SU-DHL-6 (cell line): ENCODE measurements at regions not wholly inside any gene's neighbourhood (a gene's known extent, or its start where the extent isn't known, plus 50 kb on each side); places are given as distances from the start of the nearest gene placed in this dataset.

Source experiments
- H2AFZ ChIP-seq: fragments of 200-600 bp; sonication (generic); 2 replicates; pipeline ENCODE4 v1.6.1; 2014; ENCODE audit warnings: low read depth, mild to moderate bottlenecking, moderate library complexity, mixed read lengths, antibody characterized with exemption, low read length; ENCODE audit not compliant: severe bottlenecking
- H3F3A ChIP-seq: fragments of 200-600 bp; shearing (Covaris generic); 2 replicates; pipeline ENCODE4 v1.6.0; 2016; ENCODE audit warnings: antibody characterized with exemption, mild to moderate bottlenecking; ENCODE audit not compliant: insufficient read depth
- H3K27ac ChIP-seq: fragments of 200-600 bp; sonication (generic); 2 replicates; pipeline ENCODE4 v1.5.1; 2016; ENCODE audit warnings: low read depth, mild to moderate bottlenecking, low read length, moderate library complexity, mixed read lengths
- H3K27me3 ChIP-seq: fragments of 200-600 bp; sonication (generic), shearing (Covaris generic); 2 replicates; pipeline ENCODE4 v1.6.0; 2014; ENCODE audit warnings: mild to moderate bottlenecking, low read length
- H3K36me3 ChIP-seq: fragments of 200-600 bp; sonication (generic); 2 replicates; pipeline ENCODE4 v1.6.1; 2014; ENCODE audit warnings: mild to moderate bottlenecking, low read length, mixed read lengths
- H3K4me2 ChIP-seq: fragments of 300-600, 200-600 bp; shearing (Covaris generic), sonication (generic); 2 replicates; pipeline ENCODE4 v1.6.0; 2014; ENCODE audit warnings: low read length, low read depth, mild to moderate bottlenecking; ENCODE audit not compliant: poor library complexity, severe bottlenecking
- H3K4me3 ChIP-seq: fragments of 200-600 bp; sonication (generic); 2 replicates; pipeline ENCODE4 v1.5.1; 2014; ENCODE audit warnings: antibody characterized with exemption, low read length, mild to moderate bottlenecking, mixed read lengths; ENCODE audit not compliant: insufficient read depth, poor library complexity, severe bottlenecking
- H3K79me2 ChIP-seq: fragments of 200-600 bp; sonication (generic); 2 replicates; pipeline ENCODE4 v1.6.1; 2014; ENCODE audit warnings: mild to moderate bottlenecking, low read length, moderate library complexity; ENCODE audit not compliant: insufficient read depth
- H3K9ac ChIP-seq: fragments of 200-600 bp; sonication (generic); 2 replicates; pipeline ENCODE4 v1.7.0; 2014; ENCODE audit warnings: mild to moderate bottlenecking, low read length
- H3K9me2 ChIP-seq: fragments of 200-600 bp; sonication (generic); replicated peaks from 2 replicates; pipeline ENCODE4 v1.6.1; 2014; ENCODE audit warnings: low read length; ENCODE audit not compliant: insufficient read depth
- H3K9me3 ChIP-seq: fragments of 200-600 bp; sonication (generic); 2 replicates; pipeline ENCODE4 v1.6.1; 2014; ENCODE audit warnings: low read length, mixed read lengths; ENCODE audit not compliant: insufficient read depth
- H4K20me1 ChIP-seq: fragments of 200-600 bp; sonication (generic); 2 replicates; pipeline ENCODE4 v1.6.1; 2014; ENCODE audit warnings: low read depth, mild to moderate bottlenecking, antibody characterized with exemption, low read length, moderate library complexity, mixed read lengths
- EZH2phosphoT487 ChIP-seq: fragments of 200-600 bp; sonication (generic), shearing (Covaris generic); conservative IDR thresholded peaks from 2 replicates; pipeline ENCODE4 v1.6.1; 2018; ENCODE audit warnings: mild to moderate bottlenecking, antibody characterized with exemption, low read length, moderate library complexity, mixed read lengths
- TF ChIP-seq, protein P1 (sequence below): fragments of 200-600 bp; sonication (generic); IDR thresholded peaks from one replicate; pipeline ENCODE4 v1.5.1; 2017; ENCODE audit warnings: antibody characterized with exemption, mild to moderate bottlenecking, low read length, moderate library complexity; ENCODE audit not compliant: insufficient read depth, poor library complexity, severe bottlenecking

DNA sequence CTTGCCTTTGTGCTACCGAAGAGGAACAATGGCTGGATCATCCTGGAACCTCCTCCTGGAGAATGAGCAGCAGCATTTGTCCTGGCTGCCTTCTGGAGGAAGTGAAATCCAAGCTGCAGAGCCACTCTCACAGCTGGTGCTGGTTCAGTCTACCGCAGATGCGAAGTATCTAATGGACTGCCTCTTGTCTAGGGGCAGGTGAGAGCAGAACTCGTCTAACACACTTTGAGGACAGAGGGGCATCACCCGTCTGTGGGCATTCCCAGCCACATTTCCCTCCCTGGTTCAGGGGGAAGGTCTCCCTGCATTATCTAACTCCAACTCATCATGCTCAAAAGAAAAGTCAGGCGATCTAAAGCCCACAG is 338.2 kb upstream of the GATB start:
- Histone ChIP-seq H4K20me1 (no peaks in the 10 kb centered on the region), H3K9me3 (no peaks in the 10 kb centered on the region), H3K79me2 (no peaks in the 10 kb centered on the region), H3K4me2 (no peak overlapping the region), H3K27me3 (no peaks in the 10 kb centered on the region), H3K36me3 (no peaks in the 10 kb centered on the region), H2AFZ (no peak overlapping the region), H3K9me2 (no peaks in the 10 kb centered on the region), H3K4me3 (no peak overlapping the region), H3K9ac (no peak overlapping the region), H3F3A (no peaks in the 10 kb centered on the region), H3K27ac (no peak overlapping the region)
- TF ChIP-seq EZH2phosphoT487: no peak
- TF ChIP-seq, protein P1, sequence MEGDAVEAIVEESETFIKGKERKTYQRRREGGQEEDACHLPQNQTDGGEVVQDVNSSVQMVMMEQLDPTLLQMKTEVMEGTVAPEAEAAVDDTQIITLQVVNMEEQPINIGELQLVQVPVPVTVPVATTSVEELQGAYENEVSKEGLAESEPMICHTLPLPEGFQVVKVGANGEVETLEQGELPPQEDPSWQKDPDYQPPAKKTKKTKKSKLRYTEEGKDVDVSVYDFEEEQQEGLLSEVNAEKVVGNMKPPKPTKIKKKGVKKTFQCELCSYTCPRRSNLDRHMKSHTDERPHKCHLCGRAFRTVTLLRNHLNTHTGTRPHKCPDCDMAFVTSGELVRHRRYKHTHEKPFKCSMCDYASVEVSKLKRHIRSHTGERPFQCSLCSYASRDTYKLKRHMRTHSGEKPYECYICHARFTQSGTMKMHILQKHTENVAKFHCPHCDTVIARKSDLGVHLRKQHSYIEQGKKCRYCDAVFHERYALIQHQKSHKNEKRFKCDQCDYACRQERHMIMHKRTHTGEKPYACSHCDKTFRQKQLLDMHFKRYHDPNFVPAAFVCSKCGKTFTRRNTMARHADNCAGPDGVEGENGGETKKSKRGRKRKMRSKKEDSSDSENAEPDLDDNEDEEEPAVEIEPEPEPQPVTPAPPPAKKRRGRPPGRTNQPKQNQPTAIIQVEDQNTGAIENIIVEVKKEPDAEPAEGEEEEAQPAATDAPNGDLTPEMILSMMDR: no peak

DNA sequence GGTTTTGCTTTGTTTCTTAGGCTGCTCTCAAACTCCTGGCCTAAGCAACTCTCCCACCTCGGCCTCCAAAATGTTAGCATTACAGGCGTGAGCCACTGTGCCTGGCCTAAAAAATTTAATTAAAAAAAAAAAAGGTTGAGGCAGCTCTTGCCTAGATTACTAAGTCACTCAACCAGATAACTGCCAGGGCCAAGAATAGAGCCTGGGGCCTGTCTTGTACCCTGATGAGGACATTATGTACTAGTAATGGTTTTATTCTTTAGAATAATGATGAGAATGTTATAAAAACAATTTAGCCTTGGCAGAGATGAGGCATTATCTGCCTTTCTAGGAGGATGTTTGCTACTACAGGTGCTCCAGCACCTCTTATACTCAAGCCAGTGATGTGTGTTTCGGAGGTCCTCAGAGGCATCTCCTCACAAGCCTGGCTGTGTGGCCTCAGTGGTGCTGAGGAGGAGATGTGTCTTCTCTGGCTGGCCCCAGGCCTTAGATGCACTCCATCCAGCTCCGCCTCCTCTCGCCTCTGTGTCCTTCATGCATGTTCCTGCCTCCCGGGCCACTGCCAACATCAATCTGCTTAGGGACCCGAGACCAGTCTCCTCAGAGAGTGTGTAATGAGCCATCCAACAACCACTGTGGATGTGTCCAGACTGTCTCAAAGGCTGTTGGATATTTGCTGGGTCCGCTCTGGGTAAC is 337.7 kb upstream of the GATB start:
- no peaks in the 10 kb centered on the region for H3F3A ChIP-seq
- H4K20me1 ChIP-seq: no peaks in the 10 kb centered on the region
- H3K27me3 ChIP-seq: no peaks in the 10 kb centered on the region
- no peaks in the 10 kb centered on the region for H3K36me3 ChIP-seq
- H3K9me3 ChIP-seq: no peaks in the 10 kb centered on the region
- H3K27ac ChIP-seq: no peak overlapping the region
- no peak overlapping the region for H3K9ac ChIP-seq
- H3K4me2 ChIP-seq: no peak overlapping the region
- H3K9me2 ChIP-seq: no peaks in the 10 kb centered on the region
- no peaks in the 10 kb centered on the region for H3K79me2 ChIP-seq
- no peak overlapping the region for H3K4me3 ChIP-seq
- TF ChIP-seq, protein P1: no peak
- no peak for TF ChIP-seq EZH2phosphoT487
- no peak overlapping the region for H2AFZ ChIP-seq

DNA sequence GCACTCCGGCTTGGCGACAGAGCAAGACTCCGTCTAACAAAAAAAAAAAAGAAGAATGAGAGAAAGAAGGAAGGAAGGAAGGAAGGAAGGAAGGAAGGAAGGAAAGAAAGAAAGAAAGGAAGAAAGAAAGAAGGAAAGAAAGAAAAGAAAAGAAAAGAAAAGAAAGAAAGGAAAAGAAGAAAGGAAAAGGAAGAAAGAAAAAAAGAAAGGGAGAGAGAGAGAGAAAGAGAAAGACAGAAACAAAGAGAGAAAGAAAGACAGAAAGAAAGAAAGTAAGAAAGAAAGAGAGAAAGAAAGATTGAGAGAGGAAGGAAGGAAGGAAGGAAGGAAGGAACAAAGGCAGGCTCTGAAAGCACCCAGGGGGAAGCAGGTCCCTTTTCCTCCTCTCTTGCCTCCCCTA is 336.6 kb upstream of the GATB start:
- H3K79me2 ChIP-seq: no peaks in the 10 kb centered on the region
- no peaks in the 10 kb centered on the region for H3K9me3 ChIP-seq
- no peak overlapping the region for H3K4me2 ChIP-seq
- H3K27ac ChIP-seq: no peak overlapping the region
- H3K4me3 ChIP-seq: no peak overlapping the region
- no peak overlapping the region for H2AFZ ChIP-seq
- no peaks in the 10 kb centered on the region for H4K20me1 ChIP-seq
- no peak for TF ChIP-seq EZH2phosphoT487
- no peaks in the 10 kb centered on the region for H3K36me3 ChIP-seq
- no peaks in the 10 kb centered on the region for H3K9me2 ChIP-seq
- no peak overlapping the region for H3K9ac ChIP-seq
- no peaks in the 10 kb centered on the region for H3K27me3 ChIP-seq
- no peaks in the 10 kb centered on the region for H3F3A ChIP-seq

DNA sequence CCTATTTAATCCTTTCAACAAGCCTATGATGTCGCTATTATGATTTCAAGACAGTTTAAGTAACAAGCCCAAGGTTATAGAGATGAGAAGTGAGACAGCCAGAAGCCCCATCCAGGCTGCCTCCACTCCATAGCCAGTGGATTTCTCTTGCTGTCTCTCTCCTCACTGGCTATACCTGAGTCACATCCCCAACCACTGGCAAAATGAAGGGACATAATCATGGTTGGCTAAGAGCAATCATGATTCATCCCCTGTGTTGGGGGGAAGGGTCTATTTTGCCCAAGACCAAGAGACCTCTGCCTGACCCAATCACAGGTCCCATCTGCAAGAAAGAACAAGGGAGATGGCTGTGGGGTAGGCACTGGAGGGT is 334.9 kb upstream of the GATB start:
- H3K9me3 ChIP-seq: no peaks in the 10 kb centered on the region
- H3K9me2 ChIP-seq: no peaks in the 10 kb centered on the region
- no peaks in the 10 kb centered on the region for H4K20me1 ChIP-seq
- no peak overlapping the region for H2AFZ ChIP-seq
- no peak overlapping the region for H3K9ac ChIP-seq
- TF ChIP-seq EZH2phosphoT487: no peak
- TF ChIP-seq, protein P1: no peak
- H3K4me3 ChIP-seq: no peak overlapping the region
- no peak overlapping the region for H3K27ac ChIP-seq
- H3K4me2 ChIP-seq: no peak overlapping the region
- no peaks in the 10 kb centered on the region for H3F3A ChIP-seq
- no peaks in the 10 kb centered on the region for H3K27me3 ChIP-seq
- no peaks in the 10 kb centered on the region for H3K36me3 ChIP-seq
- no peaks in the 10 kb centered on the region for H3K79me2 ChIP-seq
